ENCODE measurements at regions not wholly inside any gene's neighbourhood (a gene's known extent, or its start where the extent isn't known, plus 50 kb on each side); places are given as distances from the start of the nearest gene placed in this dataset.

- no peak for DNase-seq (ENCODE audit: low read depth in 4 of 4, low spot score in 3 of 4)
These were observed 472.6 kb upstream of the CELF4 start for GRCh38 chr18:38038242-38038641.

- DNase-seq (ENCODE audit: low read depth in 4 of 4, low spot score in 3 of 4), result no peak
These were observed 469.6 kb upstream of the CELF4 start for GRCh38 chr18:38035193-38035592.

- no peak for DNase-seq (ENCODE audit: low read depth in 4 of 4, low spot score in 3 of 4)
These were observed 467.7 kb upstream of the CELF4 start for GRCh38 chr18:38033282-38033681.

GRCh38 chr18:38032516-38032915 lies 466.9 kb upstream of the CELF4 start:
- no peak for DNase-seq (ENCODE audit: low read depth in 4 of 4, low spot score in 3 of 4)

GRCh38 chr18:38028946-38029345 lies 463.3 kb upstream of the CELF4 start:
- no peak for DNase-seq (ENCODE audit: low read depth in 4 of 4, low spot score in 3 of 4)

- no peak for DNase-seq (ENCODE audit: low read depth in 4 of 4, low spot score in 3 of 4)
These were observed 459.9 kb upstream of the CELF4 start for GRCh38 chr18:38025433-38026038.

- no peak for DNase-seq (ENCODE audit: low read depth in 4 of 4, low spot score in 3 of 4)
These were observed 458.3 kb upstream of the CELF4 start for GRCh38 chr18:38023871-38024270.

GRCh38 chr18:38022234-38022633 lies 456.6 kb upstream of the CELF4 start:
- no peak for DNase-seq (ENCODE audit: low read depth in 4 of 4, low spot score in 3 of 4)

GRCh38 chr18:38019292-38019691 lies 453.7 kb upstream of the CELF4 start:
- no peak for DNase-seq (ENCODE audit: low read depth in 4 of 4, low spot score in 3 of 4)

- DNase-seq (ENCODE audit: low read depth in 4 of 4, low spot score in 3 of 4), result no peak
These were observed 445.6 kb upstream of the CELF4 start for GRCh38 chr18:38010971-38011857.

- DNase-seq (ENCODE audit: low read depth in 4 of 4, low spot score in 3 of 4), result no peak
These were observed 444.4 kb upstream of the CELF4 start for GRCh38 chr18:38010037-38010436.

- DNase-seq (ENCODE audit: low read depth in 4 of 4, low spot score in 3 of 4), result no peak
These were observed 443.7 kb upstream of the CELF4 start for GRCh38 chr18:38009320-38009719.

- no peak for DNase-seq (ENCODE audit: low read depth in 4 of 4, low spot score in 3 of 4)
These were observed 442.2 kb upstream of the CELF4 start for GRCh38 chr18:38007676-38008330.

GRCh38 chr18:38007026-38007425 lies 441.4 kb upstream of the CELF4 start:
- no peak for DNase-seq (ENCODE audit: low read depth in 4 of 4, low spot score in 3 of 4)

- DNase-seq (ENCODE audit: low read depth in 4 of 4, low spot score in 3 of 4), result no peak
These were observed 440.9 kb upstream of the CELF4 start for GRCh38 chr18:38006541-38006940.

GRCh38 chr18:37997695-37998094 lies 432.1 kb upstream of the CELF4 start:
- DNase-seq (ENCODE audit: low read depth in 4 of 4, low spot score in 3 of 4), result no peak

GRCh38 chr18:37987901-37988300 lies 422.3 kb upstream of the CELF4 start:
- DNase-seq (ENCODE audit: low read depth in 4 of 4, low spot score in 3 of 4), result no peak

GRCh38 chr18:37986665-37987064 lies 421.1 kb upstream of the CELF4 start:
- no peak for DNase-seq (ENCODE audit: low read depth in 4 of 4, low spot score in 3 of 4)

- no peak for DNase-seq (ENCODE audit: low read depth in 4 of 4, low spot score in 3 of 4)
These were observed 419.5 kb upstream of the CELF4 start for GRCh38 chr18:37985126-37985525.

- DNase-seq (ENCODE audit: low read depth in 4 of 4, low spot score in 3 of 4), result no peak
These were observed 415.0 kb upstream of the CELF4 start for GRCh38 chr18:37980556-37980955.

GRCh38 chr18:37975446-37975845 lies 409.8 kb upstream of the CELF4 start:
- DNase-seq (ENCODE audit: low read depth in 4 of 4, low spot score in 3 of 4), result no peak

GRCh38 chr18:37967261-37967660 lies 401.7 kb upstream of the CELF4 start:
- no peak for DNase-seq (ENCODE audit: low read depth in 4 of 4, low spot score in 3 of 4)
